Bronchial epithelial cell (primary cell): ENCODE measurements at regions not wholly inside any gene's neighbourhood (a gene's known extent, or its start where the extent isn't known, plus 50 kb on each side); places are given as distances from the start of the nearest gene placed in this dataset.

Source experiments
- DNase-seq: peaks from one replicate; pipeline ENCODE4 v3.0.0-alpha.2; 2010; ENCODE audit warnings: low read depth
- FAIRE-seq: peaks from 2 replicates; lab custom pipeline; 2011; peaks lifted over from hg19 to GRCh38; lab: Jason Lieb, UNC
- H3K27me3 ChIP-seq: 2 replicates; pipeline ENCODE4 v1.5.1; 2011; ENCODE audit warnings: low read length; ENCODE audit not compliant: control insufficient read depth, insufficient read depth
- H3K36me3 ChIP-seq: 2 replicates; pipeline ENCODE4 v1.5.1; 2011; ENCODE audit warnings: low read length; ENCODE audit not compliant: control insufficient read depth, insufficient read depth
- H3K4me3 ChIP-seq: 2 replicates; pipeline ENCODE4 v1.5.1; 2011; ENCODE audit warnings: mild to moderate bottlenecking, low read depth, low read length, control low read depth
- CTCF ChIP-seq: IDR thresholded peaks from 2 replicates; pipeline ENCODE4 v1.5.1; 2011; ENCODE audit warnings: mild to moderate bottlenecking, moderate library complexity, low read length, control low read depth, inconsistent platforms; ENCODE audit not compliant: insufficient read depth, severe bottlenecking

GRCh38 chr2:71939588-71940535, 207.8 kb downstream of the CYP26B1 start:
- H3K36me3 ChIP-seq: no peaks in the 10 kb centered on the region
- H3K27me3 ChIP-seq: no peaks in the 10 kb centered on the region
- DNase-seq (no peak), FAIRE-seq (no peak)
- no peak overlapping the region for H3K4me3 ChIP-seq
- no peak for TF ChIP-seq CTCF

GRCh38 chr2:71938659-71939587, 208.7 kb downstream of the CYP26B1 start:
- no peak for DNase-seq
- FAIRE-seq: peak; percentile 36
- H3K27me3 ChIP-seq: no peaks in the 10 kb centered on the region
- no peak overlapping the region for H3K4me3 ChIP-seq
- no peaks in the 10 kb centered on the region for H3K36me3 ChIP-seq
- TF ChIP-seq CTCF: no peak

- Histone ChIP-seq H3K4me3 (no peak overlapping the region), H3K36me3 (no peaks in the 10 kb centered on the region), H3K27me3 (no peaks in the 10 kb centered on the region)
- no peak for TF ChIP-seq CTCF
- DNase-seq (no peak), FAIRE-seq (no peak)
Observed at GRCh38 chr2:71938108-71938507, 209.6 kb downstream of the CYP26B1 start.

GRCh38 chr2:71937396-71937795, 210.3 kb downstream of the CYP26B1 start:
- no peak for TF ChIP-seq CTCF
- DNase-seq: no peak
- Histone ChIP-seq H3K36me3 (no peaks in the 10 kb centered on the region), H3K4me3 (no peak overlapping the region), H3K27me3 (no peaks in the 10 kb centered on the region)
- FAIRE-seq: no peak

GRCh38 chr2:71936076-71937030, 211.3 kb downstream of the CYP26B1 start:
- DNase-seq (no peak), FAIRE-seq (peak; percentile 80)

More at GRCh38 chr2:71936076-71937030, 211.3 kb downstream of the CYP26B1 start:
- Histone ChIP-seq H3K27me3 (no peaks in the 10 kb centered on the region), H3K36me3 (no peaks in the 10 kb centered on the region), H3K4me3 (no peak overlapping the region)
- no peak for TF ChIP-seq CTCF
